Mesothelial cell of epicardium (in vitro differentiated cells): ENCODE measurements at regions not wholly inside any gene's neighbourhood (a gene's known extent, or its start where the extent isn't known, plus 50 kb on each side); places are given as distances from the start of the nearest gene placed in this dataset.

Experiments
- DNase-seq, 2 experiments: peaks; one replicate each; pipeline ENCODE4 v3.0.0; 2021; ENCODE audit warnings: low spot score in 2 of 2; ENCODE audit not compliant: unreplicated experiment in 2 of 2
- H3K27ac Mint-ChIP-seq: 2 replicates; pipeline ENCODE4 v1.8.0; 2021; ENCODE audit warnings: mixed read lengths
- H3K27me3 Mint-ChIP-seq: 2 replicates; pipeline ENCODE4 v1.8.0; 2021; ENCODE audit warnings: low read depth, mixed read lengths
- H3K36me3 Mint-ChIP-seq: 2 replicates; pipeline ENCODE4 v1.8.0; 2021; ENCODE audit warnings: mixed read lengths
- H3K4me1 Mint-ChIP-seq: 2 replicates; pipeline ENCODE4 v1.8.0; 2021; ENCODE audit warnings: mixed read lengths
- H3K4me3 Mint-ChIP-seq: 2 replicates; pipeline ENCODE4 v1.8.0; 2021; ENCODE audit warnings: mild to moderate bottlenecking, moderate library complexity, mixed read lengths
- H3K9me3 Mint-ChIP-seq: 2 replicates; pipeline ENCODE4 v1.8.0; 2021; ENCODE audit warnings: mixed read lengths
- TF ChIP-seq, protein P1 (sequence below): fragments of 200-600 bp; sonication (generic); IDR thresholded peaks from one replicate; pipeline ENCODE4 v1.5.0; 2021; ENCODE audit warnings: antibody characterized with exemption; ENCODE audit not compliant: unreplicated experiment

DNA sequence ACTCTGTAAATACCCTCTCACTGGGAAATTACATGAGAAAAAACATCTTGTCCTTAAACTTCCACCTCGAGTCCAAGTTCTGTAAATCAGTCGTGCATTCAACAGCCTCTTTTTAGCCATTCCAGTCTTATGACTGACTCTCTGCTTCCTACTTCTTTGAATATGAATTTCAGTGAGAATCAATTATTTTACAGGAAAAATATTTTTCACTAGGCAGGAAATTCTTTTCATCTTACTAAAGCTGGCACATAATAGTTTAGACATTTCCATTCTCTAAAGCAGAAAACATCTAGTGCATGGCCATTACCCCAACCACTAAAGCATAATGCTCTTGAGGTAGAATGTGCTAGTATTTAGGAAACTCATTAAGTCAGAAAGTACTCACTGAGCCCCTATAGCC is 565.7 kb upstream of the FAT1 start:
- no peak for DNase-seq
- H3K4me3 Mint-ChIP-seq, result no peak overlapping the region
- H3K9me3 Mint-ChIP-seq, result peaks cover 16% of the 10 kb centered on the region
- TF ChIP-seq, protein P1, sequence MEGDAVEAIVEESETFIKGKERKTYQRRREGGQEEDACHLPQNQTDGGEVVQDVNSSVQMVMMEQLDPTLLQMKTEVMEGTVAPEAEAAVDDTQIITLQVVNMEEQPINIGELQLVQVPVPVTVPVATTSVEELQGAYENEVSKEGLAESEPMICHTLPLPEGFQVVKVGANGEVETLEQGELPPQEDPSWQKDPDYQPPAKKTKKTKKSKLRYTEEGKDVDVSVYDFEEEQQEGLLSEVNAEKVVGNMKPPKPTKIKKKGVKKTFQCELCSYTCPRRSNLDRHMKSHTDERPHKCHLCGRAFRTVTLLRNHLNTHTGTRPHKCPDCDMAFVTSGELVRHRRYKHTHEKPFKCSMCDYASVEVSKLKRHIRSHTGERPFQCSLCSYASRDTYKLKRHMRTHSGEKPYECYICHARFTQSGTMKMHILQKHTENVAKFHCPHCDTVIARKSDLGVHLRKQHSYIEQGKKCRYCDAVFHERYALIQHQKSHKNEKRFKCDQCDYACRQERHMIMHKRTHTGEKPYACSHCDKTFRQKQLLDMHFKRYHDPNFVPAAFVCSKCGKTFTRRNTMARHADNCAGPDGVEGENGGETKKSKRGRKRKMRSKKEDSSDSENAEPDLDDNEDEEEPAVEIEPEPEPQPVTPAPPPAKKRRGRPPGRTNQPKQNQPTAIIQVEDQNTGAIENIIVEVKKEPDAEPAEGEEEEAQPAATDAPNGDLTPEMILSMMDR, result no peak
- H3K27me3 Mint-ChIP-seq, result no peaks in the 10 kb centered on the region
- H3K27ac Mint-ChIP-seq, result no peak overlapping the region
- peaks cover 22% of the 10 kb centered on the region for H3K4me1 Mint-ChIP-seq
- H3K36me3 Mint-ChIP-seq, result no peaks in the 10 kb centered on the region

DNA sequence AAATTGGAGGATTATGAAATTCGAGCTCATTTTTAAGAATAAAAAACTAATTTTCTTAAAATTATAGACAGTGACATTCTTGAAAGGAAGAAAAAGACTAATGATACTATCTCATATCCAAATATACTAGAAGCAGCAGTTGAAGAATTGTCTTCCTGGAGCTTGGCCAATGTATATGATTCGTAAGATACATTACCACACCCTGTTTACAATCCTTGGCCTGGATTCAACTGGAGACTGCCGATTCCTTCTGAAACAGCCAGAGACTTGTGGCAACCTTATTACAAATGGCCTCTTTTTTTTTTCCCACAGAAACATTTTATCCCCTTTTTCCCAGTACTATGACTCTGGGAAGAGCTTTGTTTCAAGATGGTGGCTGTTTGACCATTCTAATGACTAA is 571.2 kb upstream of the FAT1 start:
- no peaks in the 10 kb centered on the region for H3K27me3 Mint-ChIP-seq
- no peak overlapping the region for H3K4me3 Mint-ChIP-seq
- TF ChIP-seq, protein P1, result no peak
- no peak for DNase-seq
- H3K9me3 Mint-ChIP-seq, result peaks cover 34% of the 10 kb centered on the region
- H3K36me3 Mint-ChIP-seq, result peaks cover 10% of the 10 kb centered on the region
- H3K4me1 Mint-ChIP-seq, result peaks cover 11% of the 10 kb centered on the region
- H3K27ac Mint-ChIP-seq, result no peak overlapping the region

DNA sequence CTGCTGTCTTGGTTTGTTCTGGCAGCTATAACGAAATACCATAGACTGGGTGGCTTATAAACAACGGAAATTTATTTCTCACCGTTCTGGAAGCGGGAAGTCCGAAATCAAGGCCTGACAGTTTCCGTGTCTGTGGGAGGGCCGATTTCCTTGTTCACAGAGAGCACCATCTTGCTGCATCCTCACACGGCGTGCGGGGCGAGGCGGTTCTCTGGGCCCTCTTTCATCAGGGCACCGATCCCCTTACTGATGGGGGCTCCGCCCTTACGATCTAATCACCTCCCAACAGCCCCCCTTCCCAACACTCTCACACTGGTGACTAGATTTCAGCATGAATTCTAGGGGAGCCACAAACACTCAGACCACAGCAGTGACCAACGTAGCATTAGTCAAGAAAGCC is 578.3 kb upstream of the FAT1 start:
- no peaks in the 10 kb centered on the region for H3K27me3 Mint-ChIP-seq
- peak overlapping the region; percentile 7 for H3K27ac Mint-ChIP-seq
- peaks cover 14% of the 10 kb centered on the region for H3K9me3 Mint-ChIP-seq
- TF ChIP-seq, protein P1, result no peak
- H3K4me1 Mint-ChIP-seq, result peaks cover 12% of the 10 kb centered on the region
- DNase-seq, result no peak
- H3K4me3 Mint-ChIP-seq, result no peak overlapping the region
- H3K36me3 Mint-ChIP-seq, result peaks cover 3% of the 10 kb centered on the region

DNA sequence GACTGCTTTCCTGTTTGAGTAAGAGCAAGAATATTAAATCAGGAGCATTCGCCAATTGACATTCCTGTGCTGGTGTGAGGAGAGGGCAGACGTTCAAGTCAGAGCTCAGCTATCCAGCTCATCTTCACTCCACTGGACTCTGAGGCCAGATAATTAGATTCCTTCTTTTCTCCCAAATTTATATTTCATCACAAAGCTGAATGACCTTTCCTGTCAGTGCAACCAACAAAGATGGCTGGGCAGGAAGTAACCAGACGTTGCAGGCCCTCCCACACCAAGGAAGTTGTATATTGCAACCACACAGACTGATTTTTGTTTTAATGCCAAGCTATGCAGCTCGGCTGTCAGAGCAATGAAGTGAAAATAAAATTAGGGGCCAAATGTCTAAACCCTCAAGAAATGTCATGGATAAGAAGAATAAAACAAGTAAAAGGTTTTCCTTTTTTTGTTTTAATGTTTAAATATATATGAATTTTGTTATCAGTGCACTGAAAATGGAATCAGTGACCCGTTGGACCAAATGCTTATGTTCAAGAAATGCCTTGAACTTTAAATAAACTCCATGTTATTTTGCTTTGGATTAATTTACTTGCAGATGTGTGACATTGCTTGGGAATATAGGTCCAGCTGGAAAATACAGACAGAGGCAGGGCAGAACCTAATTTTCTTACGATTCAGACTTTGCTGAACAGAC is 578.9 kb upstream of the FAT1 start:
- H3K27me3 Mint-ChIP-seq, result no peaks in the 10 kb centered on the region
- peak overlapping the region; percentile 7 for H3K27ac Mint-ChIP-seq
- H3K9me3 Mint-ChIP-seq, result peaks cover 7% of the 10 kb centered on the region
- TF ChIP-seq, protein P1, result no peak
- no peak overlapping the region for H3K4me3 Mint-ChIP-seq
- no peaks in the 10 kb centered on the region for H3K36me3 Mint-ChIP-seq
- H3K4me1 Mint-ChIP-seq, result peaks cover 12% of the 10 kb centered on the region
- DNase-seq, result no peak

DNA sequence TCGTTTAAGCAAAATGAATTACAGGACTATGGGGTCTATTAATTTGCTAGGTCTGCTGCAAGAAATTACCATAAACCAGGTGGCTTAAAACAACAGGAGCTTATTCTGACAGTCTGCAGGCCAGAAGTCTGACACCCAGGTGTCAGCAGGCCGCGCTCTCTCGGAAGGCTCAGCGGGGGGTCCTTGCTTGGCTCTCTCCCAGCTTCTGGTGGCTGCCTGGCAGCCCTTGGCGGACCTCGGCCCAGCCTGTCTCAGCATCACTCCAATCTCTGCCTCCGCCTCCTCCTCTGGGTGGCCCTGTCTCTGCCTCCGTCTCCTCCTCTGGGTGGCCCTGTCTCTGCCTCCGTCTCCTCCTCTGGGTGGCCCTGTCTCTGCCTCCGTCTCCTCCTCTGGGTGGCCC is 580.5 kb upstream of the FAT1 start:
- TF ChIP-seq, protein P1, result no peak
- H3K9me3 Mint-ChIP-seq, result no peaks in the 10 kb centered on the region
- H3K4me1 Mint-ChIP-seq, result peaks cover 12% of the 10 kb centered on the region
- no peak overlapping the region for H3K4me3 Mint-ChIP-seq
- no peaks in the 10 kb centered on the region for H3K27me3 Mint-ChIP-seq
- H3K27ac Mint-ChIP-seq, result no peak overlapping the region
- H3K36me3 Mint-ChIP-seq, result no peaks in the 10 kb centered on the region
- no peak for DNase-seq
